Ecto neural progenitor cell (in vitro differentiated cells): ENCODE measurements at regions not wholly inside any gene's neighbourhood (a gene's known extent, or its start where the extent isn't known, plus 50 kb on each side); places are given as distances from the start of the nearest gene placed in this dataset.
A peak's percentile ranks its signal among the peaks of the same experiment; 100 is the strongest.

Source experiments
- DNase-seq: peaks from one replicate; pipeline ENCODE4 v3.0.0-alpha.2; 2018; ENCODE audit warnings: low spot score

DNA sequence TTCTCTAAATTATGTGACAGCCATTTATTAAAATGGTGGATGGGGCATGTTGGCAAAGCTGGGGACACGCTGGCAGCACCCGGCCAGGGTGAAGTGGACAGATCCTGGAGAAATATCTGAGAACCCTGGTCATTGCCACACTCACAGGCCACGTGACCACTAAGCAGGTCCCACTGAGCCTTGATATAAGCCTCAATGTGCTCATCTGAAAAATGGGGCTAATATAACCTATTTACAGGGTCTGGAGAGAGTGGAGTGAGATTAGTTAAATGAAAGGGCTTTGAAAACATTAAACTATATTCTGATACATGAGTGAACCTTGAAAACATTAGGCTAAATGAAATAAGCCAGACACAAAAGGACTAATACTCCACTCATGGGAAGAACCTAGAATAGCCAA, 108.9 kb downstream of the RBFOX3 start:
- DNase-seq = no peak

DNA sequence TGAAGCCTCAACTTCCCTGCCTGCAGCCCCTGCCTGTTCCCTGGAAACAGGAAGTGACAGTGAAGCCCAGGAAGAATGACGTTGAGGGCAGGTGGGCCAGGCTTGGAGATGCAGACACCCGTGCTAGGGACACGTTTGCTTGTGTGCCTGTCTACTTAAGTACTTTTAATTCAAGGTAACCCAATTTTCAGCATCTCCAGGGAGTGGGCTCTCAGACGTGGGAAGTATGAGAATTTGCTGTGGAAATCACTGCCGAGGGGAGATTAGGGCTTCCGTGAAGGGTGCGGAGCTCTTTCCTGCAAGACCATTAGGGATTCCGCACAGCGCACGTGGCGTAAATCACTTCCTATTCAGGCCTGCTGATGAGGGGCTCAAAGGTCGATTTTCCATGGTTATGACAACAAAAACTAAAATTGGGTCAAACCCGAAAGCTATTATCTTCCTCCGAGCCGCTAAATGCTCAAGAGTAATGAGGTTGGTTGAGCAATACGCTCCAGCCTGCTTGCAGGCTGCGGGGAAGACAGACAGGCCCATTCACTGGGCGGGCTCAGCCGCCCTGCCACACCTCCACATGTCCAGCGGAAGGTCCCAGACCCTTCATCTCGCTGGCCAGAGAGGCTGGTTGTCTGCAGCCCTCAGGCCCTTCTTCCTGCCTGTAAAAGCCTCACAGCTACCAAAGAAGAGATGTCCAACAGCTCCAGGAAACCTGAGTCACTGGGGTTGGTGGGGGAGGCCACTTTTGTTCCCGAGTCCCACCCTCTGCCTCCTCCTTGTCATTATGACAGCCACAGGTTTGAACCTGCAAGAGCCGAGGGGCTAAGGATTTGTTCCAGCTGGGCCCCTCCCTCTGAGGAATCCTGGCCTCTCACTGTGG, 109.9 kb downstream of the RBFOX3 start:
- no peak for DNase-seq

DNA sequence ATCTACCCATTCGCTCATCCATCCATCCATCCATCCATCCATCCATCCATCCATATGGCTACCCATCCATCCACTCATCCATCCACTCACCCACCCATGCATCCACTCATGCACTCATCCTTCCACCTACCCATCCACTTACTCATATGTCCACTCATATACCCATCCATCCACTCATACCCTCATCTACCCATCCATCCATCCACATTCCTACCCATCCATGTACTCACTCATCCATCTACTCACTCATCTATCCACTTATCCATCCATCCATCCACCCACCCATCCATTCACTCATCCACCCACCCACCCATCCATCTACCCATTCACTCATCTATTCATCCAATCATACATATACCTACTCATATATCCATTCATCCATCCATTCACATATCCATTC, 112.0 kb downstream of the RBFOX3 start:
- no peak for DNase-seq

DNA sequence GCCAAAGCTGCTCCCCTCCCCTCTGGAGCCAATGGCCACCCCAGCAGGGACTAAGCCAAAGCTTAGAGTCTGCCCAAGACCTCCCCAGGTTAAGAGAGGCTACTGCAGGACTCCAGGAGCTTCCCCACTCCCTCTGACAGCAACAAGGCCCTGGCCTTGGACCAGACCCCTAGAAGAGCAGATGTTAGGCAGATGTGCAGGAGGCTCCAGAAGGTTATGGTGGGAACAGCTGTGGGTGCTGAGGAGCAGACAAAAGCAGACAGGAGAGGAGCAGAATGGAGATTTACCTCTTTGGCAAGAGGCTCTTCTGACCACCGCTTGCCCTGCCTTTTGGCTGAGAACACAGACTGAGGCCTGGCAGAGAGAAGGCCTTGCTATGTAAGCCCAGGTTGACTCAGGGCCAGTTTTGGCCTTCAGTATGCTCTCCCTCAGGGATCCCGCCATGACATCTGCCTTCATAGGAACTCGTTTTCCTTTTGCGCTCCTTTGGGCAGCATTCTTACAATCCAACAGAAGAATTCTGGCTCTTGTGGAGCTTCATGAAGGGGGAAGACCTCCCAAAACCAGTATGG, 113.0 kb downstream of the RBFOX3 start:
- DNase-seq = no peak

DNA sequence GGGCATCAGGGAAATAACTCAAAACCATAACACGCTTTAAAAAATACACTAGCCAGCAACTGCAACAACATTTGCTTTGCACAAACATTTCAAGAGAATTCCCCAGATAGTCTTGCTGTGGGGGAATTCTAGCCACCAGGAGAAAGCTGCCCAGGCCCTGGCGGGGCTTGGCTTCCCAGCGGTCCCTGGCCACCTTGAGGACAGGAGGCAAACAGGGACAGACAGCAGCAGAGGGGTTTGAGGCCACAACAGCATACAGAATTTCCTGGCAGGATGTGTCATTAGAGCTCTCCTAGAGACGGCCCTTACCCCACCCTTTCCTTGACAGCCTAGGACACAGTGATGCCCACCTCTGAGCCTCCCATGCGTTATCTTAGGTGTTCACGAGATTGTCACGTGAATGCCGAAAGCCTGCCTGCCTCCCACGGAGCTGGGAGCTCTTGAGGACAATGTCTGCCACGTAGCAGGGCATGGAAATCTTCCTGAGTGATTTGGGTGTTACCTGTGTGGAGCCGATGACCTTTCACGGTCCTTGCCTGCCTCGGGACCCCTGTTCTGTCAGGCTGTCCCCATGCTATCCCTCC, 114.3 kb downstream of the RBFOX3 start:
- no peak for DNase-seq

DNA sequence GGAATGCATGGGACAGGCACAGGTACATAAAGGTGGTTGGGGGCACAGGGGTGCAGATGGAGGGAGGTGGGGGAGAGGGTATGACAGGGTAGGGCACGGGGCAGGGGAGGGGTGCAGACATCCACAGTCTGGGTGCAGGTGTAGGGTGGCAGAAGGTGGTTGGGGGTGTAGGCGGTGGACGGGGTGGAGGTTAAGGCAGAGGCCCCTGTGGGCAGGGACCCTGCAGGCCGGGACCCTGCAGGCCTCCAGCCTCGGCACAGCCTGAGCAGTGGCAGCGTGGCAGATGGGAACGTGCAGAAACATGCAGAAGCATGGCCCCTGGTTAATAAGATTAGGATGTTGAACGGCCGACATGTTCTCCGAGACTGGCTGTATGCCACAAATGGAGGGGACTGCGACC, 115.2 kb downstream of the RBFOX3 start:
- no peak for DNase-seq

DNA sequence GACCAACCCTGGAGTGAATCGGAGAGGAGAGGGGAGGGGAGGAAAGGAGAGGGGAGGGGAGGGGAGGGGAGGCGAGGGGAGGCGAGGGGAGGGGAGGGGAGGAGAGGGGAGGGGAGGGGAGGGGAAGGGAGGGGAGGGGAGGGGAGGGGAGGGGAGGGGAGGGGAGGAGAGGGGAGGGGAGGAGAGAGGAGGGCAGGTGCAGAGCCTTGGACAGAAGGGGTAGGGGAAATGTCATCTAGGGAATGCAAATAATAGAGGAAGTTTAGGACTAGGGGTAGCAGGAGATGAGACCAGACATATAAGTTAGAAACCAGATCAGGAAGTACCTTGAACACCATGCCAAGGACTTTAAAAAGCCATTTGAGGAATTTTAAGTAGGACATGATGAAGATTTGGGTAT, 119.8 kb downstream of the RBFOX3 start:
- DNase-seq = no peak

DNA sequence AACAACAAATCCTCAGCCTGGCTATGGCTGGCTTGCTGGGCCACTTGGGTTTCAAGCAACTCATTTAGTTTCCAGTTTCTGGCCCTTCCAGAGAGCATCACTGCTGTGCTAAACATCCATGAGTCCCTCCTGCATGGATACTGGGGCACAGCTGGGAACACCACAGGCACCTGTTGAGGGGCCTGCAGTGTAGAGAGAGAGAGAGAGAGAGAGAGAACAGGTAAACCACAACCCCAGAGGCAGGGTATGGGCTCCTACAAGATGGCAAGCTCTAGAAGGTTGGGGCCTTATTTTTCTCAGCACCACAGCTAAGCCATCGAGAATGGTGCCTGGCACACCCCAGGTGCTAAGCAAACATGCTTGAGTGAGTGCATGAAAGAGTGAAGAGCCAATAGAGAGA, 120.3 kb downstream of the RBFOX3 start:
- no peak for DNase-seq

DNA sequence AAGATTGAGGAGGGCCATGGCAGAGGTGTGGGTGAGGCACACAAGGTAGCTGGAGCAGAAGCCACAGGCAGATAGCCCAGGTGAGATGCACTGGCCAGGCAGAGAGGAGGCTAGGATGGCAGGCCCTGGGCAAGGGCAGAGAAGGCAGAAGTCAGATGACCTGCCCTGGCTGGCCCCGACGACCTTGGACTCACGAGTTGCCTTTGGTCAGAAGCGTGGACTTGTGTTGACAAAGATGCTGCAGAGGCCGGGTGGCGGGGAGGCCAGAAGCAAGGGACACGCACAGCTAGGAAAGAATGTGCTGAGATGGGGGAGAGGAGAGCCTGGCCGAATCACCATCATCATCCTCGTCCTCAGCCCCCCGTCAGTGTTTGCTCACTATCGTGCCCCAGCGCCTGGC, 123.7 kb downstream of the RBFOX3 start:
- DNase-seq = no peak

DNA sequence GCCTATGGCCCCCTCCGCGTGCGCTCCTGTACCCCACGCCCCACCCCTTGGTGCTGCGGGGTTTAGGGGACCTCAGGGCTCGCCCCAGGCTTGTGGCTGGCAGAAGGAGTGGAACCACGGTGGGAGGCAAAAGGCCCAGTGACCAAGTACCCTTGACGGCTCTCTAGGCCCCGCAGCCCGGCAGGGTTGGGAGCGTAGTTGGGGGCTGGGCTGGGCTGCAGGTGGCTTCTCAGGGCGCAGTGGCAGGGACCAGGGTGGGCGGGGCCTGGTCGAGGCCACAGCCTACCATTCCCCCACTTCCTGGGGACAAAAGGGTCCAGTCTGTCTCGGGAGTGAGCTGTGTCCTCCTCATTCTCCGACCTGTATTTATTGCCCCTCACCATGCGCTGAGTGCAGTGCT, 124.9 kb downstream of the RBFOX3 start:
- no peak for DNase-seq

DNA sequence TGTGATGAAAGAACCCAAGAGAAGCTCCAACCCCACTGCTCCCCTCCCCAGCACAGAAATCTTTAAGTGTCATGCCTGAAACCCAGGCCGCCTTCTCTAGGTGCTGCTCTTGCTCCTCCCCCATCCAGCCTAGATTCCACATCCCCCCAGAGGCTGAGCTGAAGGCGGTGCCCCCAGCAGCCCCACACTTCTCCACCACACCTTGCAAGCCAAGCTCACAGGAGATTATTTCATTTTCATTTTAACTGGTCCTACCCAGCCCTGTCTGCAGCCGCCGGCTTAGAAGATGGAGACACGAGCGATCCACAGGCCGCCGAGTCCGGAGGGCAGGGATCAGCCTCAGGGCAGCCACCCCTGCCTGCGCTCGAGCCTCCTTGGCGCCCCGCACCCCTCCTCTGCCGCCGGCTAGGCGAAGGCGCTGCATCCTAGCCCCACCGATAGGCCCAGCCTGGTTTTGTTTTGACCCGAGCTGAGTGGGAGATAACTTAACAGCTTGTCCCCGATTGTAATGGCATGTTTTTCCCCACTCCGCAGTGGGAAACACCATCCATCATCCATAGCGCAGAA, 125.3 kb downstream of the RBFOX3 start:
- no peak for DNase-seq

DNA sequence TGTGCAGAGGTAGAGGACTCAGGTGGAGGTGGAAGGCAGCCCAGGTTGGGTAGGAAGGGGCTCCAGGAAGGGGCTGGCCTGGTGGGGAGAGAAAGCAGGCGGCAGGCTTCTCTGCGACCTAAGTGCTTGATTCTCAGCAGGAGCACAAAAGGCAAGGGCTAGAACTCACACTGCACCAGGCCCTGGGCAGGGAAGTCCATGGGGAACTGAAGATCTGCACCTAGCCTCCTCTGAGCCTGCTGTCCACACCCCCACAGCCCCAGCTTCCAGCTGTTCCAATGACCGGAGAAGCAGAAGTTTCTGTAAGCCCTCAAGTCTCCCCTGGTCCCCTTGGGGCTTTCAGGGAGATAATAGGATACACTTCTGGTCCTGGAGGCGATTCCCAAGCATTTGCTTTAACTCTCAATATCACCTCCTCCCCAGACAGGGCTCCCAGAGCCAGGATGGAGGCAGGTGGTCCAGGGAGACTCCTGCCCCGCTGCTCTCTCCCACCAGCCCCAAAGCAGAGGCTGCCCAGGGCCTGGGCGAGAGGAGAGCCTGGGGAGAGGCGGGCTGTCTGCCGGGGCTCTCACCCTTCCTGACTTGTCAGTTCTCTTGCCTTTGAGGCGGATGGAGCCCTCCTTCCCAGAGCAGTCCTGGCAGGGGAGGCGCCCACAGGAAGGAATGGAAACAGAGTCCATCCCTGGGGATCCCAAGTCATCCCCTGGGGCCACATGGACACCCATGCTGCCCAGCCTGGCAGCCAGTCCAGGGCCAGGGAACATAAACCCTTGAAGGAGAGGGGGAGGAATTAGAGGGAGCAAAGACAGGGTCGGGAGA, 126.0 kb downstream of the RBFOX3 start:
- no peak for DNase-seq

DNA sequence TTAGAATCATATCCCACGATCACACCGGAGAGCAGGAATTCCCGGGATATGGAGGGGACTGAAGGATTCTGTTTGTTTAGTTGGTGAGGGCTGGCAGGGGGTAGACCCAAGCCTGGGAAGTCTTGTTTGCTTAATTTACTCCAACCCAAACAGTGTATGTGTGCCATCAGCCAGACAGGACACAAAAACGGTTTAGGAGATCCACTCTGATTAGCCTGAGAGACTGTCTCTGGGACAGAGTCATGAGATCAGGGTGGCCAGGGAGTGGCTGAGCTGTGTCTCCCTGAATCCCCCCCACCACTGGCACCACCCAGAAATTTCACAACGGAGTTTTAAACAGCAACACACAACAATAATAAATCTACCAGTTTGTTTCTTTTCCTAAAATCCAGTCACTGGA, 127.0 kb downstream of the RBFOX3 start:
- no peak for DNase-seq

DNA sequence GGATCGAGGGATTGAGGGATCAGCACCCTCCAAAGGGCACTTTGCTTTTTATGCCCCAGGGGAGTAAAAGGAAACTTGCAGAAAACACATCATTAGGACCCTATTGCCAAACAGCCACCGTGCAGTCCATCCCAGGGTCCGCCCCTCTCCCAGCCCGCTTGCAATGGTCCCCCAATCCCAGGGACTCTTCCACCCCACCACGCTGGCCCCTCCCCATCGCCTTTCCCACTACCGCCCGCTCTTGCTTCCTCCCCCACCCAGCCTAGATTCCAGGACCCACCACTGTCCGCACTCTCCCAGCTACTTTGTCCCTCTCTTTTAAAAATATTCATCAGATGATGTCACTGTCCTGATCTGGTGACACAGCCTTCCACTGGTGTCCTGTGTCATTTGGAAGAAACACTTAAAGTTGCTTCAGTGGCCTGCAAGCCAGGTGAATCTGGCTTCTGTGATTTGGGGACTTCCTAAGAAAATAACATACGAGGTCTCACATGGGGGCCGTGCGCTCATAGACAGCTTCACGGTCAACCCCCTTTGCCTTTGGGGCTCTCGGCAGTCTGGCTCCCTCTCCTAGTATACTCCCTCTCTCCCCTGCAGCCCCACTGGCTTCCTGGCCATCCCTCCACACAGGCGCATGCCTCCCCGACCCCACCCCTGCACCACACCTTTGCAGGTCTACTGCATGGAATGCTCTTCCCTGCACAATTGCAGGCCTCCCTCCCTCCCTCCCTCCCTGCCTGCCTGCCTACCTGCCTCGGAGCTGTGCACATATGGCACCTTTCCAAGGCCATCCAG, 127.9 kb downstream of the RBFOX3 start:
- peak; percentile 80 for DNase-seq

DNA sequence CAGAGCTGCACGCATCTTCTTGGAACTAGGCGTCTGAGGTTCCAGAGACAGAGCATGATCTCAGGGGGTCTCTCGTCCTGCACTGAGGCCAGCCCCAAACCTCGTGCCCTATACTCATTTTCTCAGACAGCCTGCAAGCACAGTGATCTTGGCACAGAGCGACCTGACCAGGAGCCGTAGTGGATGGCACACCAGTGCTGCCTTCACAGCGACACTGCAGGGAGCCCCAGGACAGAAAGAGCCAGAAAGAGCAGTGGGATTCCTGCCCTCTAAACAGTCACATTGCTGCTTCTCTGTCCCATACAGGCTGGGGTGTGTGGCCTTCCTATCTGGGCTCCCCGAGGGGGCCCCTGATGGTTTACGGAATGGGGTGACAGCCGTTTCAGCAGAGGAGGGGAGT, 131.0 kb downstream of the RBFOX3 start:
- DNase-seq = no peak

DNA sequence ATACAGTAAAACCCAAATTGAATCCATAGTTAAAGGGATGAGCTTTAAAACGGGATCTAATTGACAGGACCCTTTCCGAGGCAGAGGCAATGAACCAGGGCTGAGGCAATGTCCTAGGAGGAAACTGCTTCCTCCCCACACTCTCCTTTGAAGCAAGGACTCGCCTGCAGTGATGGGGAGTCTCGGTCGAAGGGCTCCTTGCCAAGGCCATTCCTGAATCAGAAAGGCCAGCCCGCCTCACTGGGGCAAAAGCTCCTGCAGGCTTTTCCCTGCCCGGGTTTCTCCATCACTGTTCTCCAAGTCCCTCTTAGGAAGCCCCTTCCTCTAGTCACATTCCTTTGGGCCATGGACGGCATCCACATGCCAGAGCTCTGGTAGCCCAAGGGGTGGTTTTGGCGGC, 132.0 kb downstream of the RBFOX3 start:
- DNase-seq = no peak

DNA sequence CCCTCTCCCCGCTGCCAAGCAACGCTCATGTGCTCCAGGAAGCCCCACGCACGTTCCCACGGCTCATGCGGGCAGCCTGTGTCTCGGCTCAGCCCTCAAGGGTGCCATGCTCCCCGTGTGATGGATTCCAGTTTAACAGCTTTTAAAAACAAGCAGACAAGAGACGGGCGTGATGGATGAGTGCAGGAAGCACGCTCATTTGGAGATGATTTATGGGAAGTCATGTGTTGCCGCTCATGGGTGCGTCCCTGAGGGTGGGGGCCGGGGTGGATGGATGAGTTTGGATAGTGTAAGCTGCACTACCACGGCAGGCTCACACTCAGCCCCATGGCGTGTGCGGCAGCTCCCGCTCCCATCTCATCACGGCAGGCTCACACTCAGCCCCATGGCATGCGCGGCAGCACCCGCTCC, 132.8 kb downstream of the RBFOX3 start:
- DNase-seq = no peak

DNA sequence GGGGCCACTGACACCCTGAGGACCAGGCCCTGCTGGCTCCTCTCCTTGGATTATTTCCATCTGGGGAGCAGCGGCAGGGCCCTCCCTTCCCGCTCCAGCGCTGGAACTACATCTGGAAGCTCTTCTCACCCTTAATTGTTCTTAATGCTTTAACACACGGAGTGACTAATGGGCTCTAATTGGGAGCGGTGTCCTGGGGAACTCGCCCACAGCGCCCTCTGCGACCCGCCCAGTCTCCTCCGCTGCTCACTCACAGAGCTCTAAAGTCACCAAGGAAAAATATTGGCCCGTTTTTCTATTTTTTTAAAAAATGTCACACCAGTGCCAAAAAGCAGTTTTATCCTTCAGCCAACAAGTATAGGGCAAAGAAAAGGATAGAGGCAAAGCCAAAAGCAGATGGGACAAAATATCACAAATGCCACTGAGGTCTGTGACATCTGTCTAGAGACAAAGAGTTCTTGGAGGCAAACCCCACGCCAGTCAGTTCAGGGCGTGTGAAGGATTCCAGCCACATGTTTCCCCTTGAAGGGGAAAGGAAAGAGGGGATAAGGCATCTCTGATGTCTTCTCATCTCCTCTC, 134.7 kb downstream of the RBFOX3 start:
- DNase-seq = no peak

DNA sequence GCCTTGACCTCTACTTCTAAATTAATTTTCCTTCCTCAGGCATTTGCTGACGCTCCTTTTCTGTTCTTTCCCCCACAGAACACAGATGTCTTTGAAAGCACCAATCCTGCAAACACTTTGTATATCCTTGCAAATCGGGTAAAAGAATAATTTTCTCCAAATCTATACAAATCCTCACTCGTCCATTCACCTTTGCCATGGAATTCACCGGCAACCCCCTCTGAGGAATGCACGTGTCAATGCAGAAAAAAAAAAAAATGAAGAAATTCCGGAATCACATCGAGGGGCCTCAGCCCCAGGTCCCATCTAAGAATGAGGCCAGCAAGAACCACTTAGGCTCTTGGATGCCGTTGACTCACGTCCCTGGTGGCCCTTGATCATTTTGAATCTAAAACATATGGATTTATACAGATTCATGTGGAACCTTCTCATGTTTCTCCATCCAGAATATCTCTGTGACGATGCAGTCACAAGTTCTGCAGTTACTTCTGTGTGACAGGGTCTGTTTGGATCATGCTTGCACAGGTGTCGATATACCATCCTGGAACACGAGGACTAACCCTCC, 136.9 kb downstream of the RBFOX3 start:
- DNase-seq = no peak

DNA sequence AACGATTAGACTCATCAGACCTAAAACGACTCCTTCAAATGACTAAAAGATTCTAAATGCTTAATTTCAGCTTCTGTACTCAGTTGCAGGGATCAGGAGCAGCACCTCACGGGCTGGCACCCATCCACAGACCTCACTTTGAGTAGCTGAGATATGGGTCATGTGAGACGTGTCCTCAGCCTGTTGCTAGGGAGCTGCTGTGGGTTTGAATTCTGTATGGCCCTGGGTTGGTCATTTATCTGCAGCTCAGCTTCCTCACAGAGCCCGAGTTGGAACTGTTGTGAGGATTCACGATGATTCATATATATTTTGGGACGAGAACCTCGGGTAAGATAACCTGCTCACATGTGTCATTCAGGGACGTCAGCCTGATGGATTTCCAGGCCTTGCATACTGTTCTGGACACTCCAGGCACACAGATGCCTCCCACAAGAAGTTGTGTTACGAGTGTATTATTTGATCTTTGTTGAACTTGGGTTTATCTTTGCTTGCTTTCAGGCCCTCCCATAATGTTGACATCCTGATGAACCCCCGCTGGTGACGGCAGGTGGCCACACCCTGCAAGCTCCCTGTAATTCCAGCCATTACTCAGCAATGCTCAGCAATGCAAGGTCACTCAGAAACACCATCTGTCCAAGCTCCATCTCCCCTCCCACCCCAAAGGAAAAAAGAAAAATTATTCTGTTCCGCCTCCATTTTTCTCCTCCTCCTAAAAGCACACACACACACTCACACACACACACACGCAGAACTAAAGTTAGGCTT, 137.6 kb downstream of the RBFOX3 start:
- no peak for DNase-seq
